GM23248 (cell line): ENCODE measurements at regions not wholly inside any gene's neighbourhood (a gene's known extent, or its start where the extent isn't known, plus 50 kb on each side); places are given as distances from the start of the nearest gene placed in this dataset.

Experiments
- EZH2 ChIP-seq: fragments of 200-600 bp; sonication (generic); IDR thresholded peaks from 2 replicates; pipeline ENCODE4 v1.6.1; 2018; ENCODE audit warnings: antibody characterized with exemption, mild to moderate bottlenecking; ENCODE audit not compliant: insufficient read depth, poor library complexity, severe bottlenecking
- EZH2phosphoT487 ChIP-seq: fragments of 200-600 bp; sonication (generic); IDR thresholded peaks from 2 replicates; pipeline ENCODE4 v1.6.1; 2018; ENCODE audit warnings: antibody characterized with exemption, moderate library complexity, mild to moderate bottlenecking, low read depth; ENCODE audit not compliant: insufficient read depth

GRCh38 chr3:67791620-67792019 lies 137.2 kb upstream of the SUCLG2 start:
- no peak for TF ChIP-seq EZH2
- no peak for TF ChIP-seq EZH2phosphoT487
